Ishikawa (cell line): ENCODE measurements at regions not wholly inside any gene's neighbourhood (a gene's known extent, or its start where the extent isn't known, plus 50 kb on each side); places are given as distances from the start of the nearest gene placed in this dataset.

Experiments
- CREB1 ChIP-seq: IDR thresholded peaks from 2 replicates; pipeline ENCODE4 v1.6.1; 2012; ENCODE audit warnings: low read depth
- EGR1 ChIP-seq: IDR thresholded peaks from 2 replicates; pipeline ENCODE4 v1.6.1; 2012
- EP300 ChIP-seq: IDR thresholded peaks from 2 replicates; pipeline ENCODE4 v1.6.1; 2012; ENCODE audit warnings: borderline replicate concordance
- FOXM1 ChIP-seq: IDR thresholded peaks from 2 replicates; pipeline ENCODE4 v1.6.1; 2012; ENCODE audit warnings: low read depth, borderline replicate concordance
- MAX ChIP-seq: IDR thresholded peaks from 2 replicates; pipeline ENCODE4 v1.6.1; 2012
- NFIC ChIP-seq: IDR thresholded peaks from 2 replicates; pipeline ENCODE4 v1.6.1; 2012
- RAD21 ChIP-seq: IDR thresholded peaks from 2 replicates; pipeline ENCODE4 v1.6.1; 2012; ENCODE audit warnings: low read depth
- TEAD4 ChIP-seq: IDR thresholded peaks from 2 replicates; pipeline ENCODE4 v1.6.1; 2012
- USF1 ChIP-seq: IDR thresholded peaks from 2 replicates; pipeline ENCODE4 v1.6.1; 2012
- ZBTB7A ChIP-seq: IDR thresholded peaks from 2 replicates; pipeline ENCODE4 v1.6.1; 2012; ENCODE audit warnings: low read depth
- TF ChIP-seq, protein P1 (sequence below): IDR thresholded peaks from 2 replicates; pipeline ENCODE4 v1.6.1; 2012; ENCODE audit warnings: low read depth, mild to moderate bottlenecking

DNA sequence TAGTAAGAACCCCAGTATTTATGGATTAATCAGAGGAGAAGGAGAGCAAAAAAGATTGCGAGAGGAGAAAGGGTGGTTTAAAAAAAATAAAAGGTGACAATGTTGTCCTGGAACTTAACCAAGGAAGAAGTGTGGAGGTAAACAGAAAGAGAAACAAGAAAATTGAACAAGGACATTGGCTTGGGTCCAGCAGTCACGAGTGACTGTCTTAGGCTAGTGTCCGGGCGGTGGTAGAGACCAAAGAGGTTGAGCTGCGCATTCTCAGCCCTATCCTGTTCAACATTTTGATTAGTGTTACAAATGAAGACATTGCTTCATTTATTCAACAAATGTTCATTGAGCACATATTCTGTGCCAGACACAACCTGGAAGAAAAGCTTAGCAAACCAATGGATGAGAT, 329.9 kb downstream of the FGFR2 start:
- TF ChIP-seq USF1 = no peak
- no peak for TF ChIP-seq RAD21
- no peak for TF ChIP-seq EP300
- TF ChIP-seq CREB1 = no peak
- no peak for TF ChIP-seq FOXM1
- TF ChIP-seq MAX = no peak
- TF ChIP-seq EGR1 = no peak
- TF ChIP-seq TEAD4 = no peak
- TF ChIP-seq NFIC = no peak
- TF ChIP-seq, protein P1, sequence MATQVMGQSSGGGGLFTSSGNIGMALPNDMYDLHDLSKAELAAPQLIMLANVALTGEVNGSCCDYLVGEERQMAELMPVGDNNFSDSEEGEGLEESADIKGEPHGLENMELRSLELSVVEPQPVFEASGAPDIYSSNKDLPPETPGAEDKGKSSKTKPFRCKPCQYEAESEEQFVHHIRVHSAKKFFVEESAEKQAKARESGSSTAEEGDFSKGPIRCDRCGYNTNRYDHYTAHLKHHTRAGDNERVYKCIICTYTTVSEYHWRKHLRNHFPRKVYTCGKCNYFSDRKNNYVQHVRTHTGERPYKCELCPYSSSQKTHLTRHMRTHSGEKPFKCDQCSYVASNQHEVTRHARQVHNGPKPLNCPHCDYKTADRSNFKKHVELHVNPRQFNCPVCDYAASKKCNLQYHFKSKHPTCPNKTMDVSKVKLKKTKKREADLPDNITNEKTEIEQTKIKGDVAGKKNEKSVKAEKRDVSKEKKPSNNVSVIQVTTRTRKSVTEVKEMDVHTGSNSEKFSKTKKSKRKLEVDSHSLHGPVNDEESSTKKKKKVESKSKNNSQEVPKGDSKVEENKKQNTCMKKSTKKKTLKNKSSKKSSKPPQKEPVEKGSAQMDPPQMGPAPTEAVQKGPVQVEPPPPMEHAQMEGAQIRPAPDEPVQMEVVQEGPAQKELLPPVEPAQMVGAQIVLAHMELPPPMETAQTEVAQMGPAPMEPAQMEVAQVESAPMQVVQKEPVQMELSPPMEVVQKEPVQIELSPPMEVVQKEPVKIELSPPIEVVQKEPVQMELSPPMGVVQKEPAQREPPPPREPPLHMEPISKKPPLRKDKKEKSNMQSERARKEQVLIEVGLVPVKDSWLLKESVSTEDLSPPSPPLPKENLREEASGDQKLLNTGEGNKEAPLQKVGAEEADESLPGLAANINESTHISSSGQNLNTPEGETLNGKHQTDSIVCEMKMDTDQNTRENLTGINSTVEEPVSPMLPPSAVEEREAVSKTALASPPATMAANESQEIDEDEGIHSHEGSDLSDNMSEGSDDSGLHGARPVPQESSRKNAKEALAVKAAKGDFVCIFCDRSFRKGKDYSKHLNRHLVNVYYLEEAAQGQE = no peak
- no peak for TF ChIP-seq ZBTB7A
